DOHH2 (cell line): ENCODE measurements at regions not wholly inside any gene's neighbourhood (a gene's known extent, or its start where the extent isn't known, plus 50 kb on each side); places are given as distances from the start of the nearest gene placed in this dataset.
"Not testable (repeated sequence)": the region's sequence is repeated elsewhere in the genome, so short reads cannot be mapped to it uniquely, and the experiment has no call there.

Source experiments
- CTCF ChIP-seq: fragments of 200-600 bp; sonication (generic); IDR thresholded peaks from one replicate; pipeline ENCODE4 v1.5.1; 2014; ENCODE audit warnings: antibody characterized with exemption, mild to moderate bottlenecking, low read depth, low read length; ENCODE audit not compliant: poor library complexity, severe bottlenecking
- EZH2phosphoT487 ChIP-seq: fragments of 200-600 bp; sonication (generic); IDR thresholded peaks from 2 replicates; pipeline ENCODE4 v1.6.1; 2017; ENCODE audit warnings: borderline replicate concordance, mild to moderate bottlenecking, antibody characterized with exemption, low read length, moderate library complexity, mixed read lengths

GRCh38 chrX:76817279-76817678, 389.8 kb downstream of the MAGEE1 start:
- TF ChIP-seq CTCF, EZH2phosphoT487: not testable (repeated sequence)
